ENCODE measurements at regions not wholly inside any gene's neighbourhood (a gene's known extent, or its start where the extent isn't known, plus 50 kb on each side); places are given as distances from the start of the nearest gene placed in this dataset.
"Not testable (repeated sequence)": the region's sequence is repeated elsewhere in the genome, so short reads cannot be mapped to it uniquely, and the experiment has no call there.

- Histone ChIP-seq H3K9me3 (no peaks in the 10 kb centered on the region), H3K27ac (no peak overlapping the region), H3K36me3 (no peaks in the 10 kb centered on the region), H3K4me1 (no peaks in the 10 kb centered on the region), H3K27me3 (no peaks in the 10 kb centered on the region), H3K4me3 (no peak overlapping the region)
- 86 to 90% methylated on average over 5 of the region's 5 CpGs for WGBS, 2 donors
- DNase-seq = no peak
- TF ChIP-seq POLR2AphosphoS5 (IDR thresholded peaks at IDR 0.05) (no peak), CTCF (IDR thresholded peaks at IDR 0.05) (no peak), EP300 (IDR thresholded peaks at IDR 0.05) (no peak), POLR2A (IDR thresholded peaks at IDR 0.05) (no peak)
- intact Hi-C loops (cut with DNase I) = no loop called here
Observed at GRCh38 chr4:12028258-12028657, 599.6 kb upstream of the HS3ST1 start.

GRCh38 chr4:12022409-12022808 is 593.7 kb upstream of the HS3ST1 start:
- TF ChIP-seq POLR2A (IDR thresholded peaks at IDR 0.05) (no peak), POLR2AphosphoS5 (IDR thresholded peaks at IDR 0.05) (no peak), CTCF (IDR thresholded peaks at IDR 0.05) (no peak), EP300 (IDR thresholded peaks at IDR 0.05) (no peak)
- WGBS, 2 donors = 95 to 96% methylated on average over 2 of the region's 2 CpGs
- no peaks in the 10 kb centered on the region for H3K27me3 ChIP-seq
- H3K4me3 ChIP-seq = no peak overlapping the region
- H3K36me3 ChIP-seq = no peaks in the 10 kb centered on the region
- H3K27ac ChIP-seq = no peak overlapping the region
- H3K9me3 ChIP-seq = no peaks in the 10 kb centered on the region
- no peaks in the 10 kb centered on the region for H3K4me1 ChIP-seq
- DNase-seq = no peak
- intact Hi-C loops (cut with DNase I) = no loop called here

- intact Hi-C loops (cut with DNase I) = no loop called here
- Histone ChIP-seq H3K4me1 (no peaks in the 10 kb centered on the region), H3K9me3 (peaks cover 0 to 3% (median 0%) of the 10 kb centered on the region in 4 donors), H3K27me3 (no peaks in the 10 kb centered on the region), H3K27ac (no peak overlapping the region), H3K36me3 (no peaks in the 10 kb centered on the region), H3K4me3 (no peak overlapping the region)
- no peak for DNase-seq
- no peak for TF ChIP-seq CTCF (IDR thresholded peaks at IDR 0.05)
- TF ChIP-seq POLR2AphosphoS5 (IDR thresholded peaks at IDR 0.05) = no peak
- TF ChIP-seq POLR2A (IDR thresholded peaks at IDR 0.05) = no peak
- no peak for TF ChIP-seq EP300 (IDR thresholded peaks at IDR 0.05)
- WGBS, 2 donors = 93 to 94% methylated on average over 1 of the region's 1 CpG
Observed at GRCh38 chr4:12016729-12017128, 588.0 kb upstream of the HS3ST1 start.

GRCh38 chr4:12005471-12005870 is 576.8 kb upstream of the HS3ST1 start:
- TF ChIP-seq CTCF (IDR thresholded peaks at IDR 0.05) = no peak
- TF ChIP-seq POLR2A (IDR thresholded peaks at IDR 0.05) = no peak
- TF ChIP-seq EP300 (IDR thresholded peaks at IDR 0.05) = no peak
- no peak for TF ChIP-seq POLR2AphosphoS5 (IDR thresholded peaks at IDR 0.05)
- no peak for DNase-seq
- no peaks in the 10 kb centered on the region for H3K36me3 ChIP-seq
- H3K4me1 ChIP-seq = no peaks in the 10 kb centered on the region
- H3K9me3 ChIP-seq = no peaks in the 10 kb centered on the region
- no peak overlapping the region for H3K27ac ChIP-seq
- intact Hi-C loops (cut with DNase I) = no loop called here
- no peaks in the 10 kb centered on the region for H3K27me3 ChIP-seq
- H3K4me3 ChIP-seq = no peak overlapping the region

GRCh38 chr4:11996581-11996980 is 567.9 kb upstream of the HS3ST1 start:
- DNase-seq; intact Hi-C loops (cut with DNase I); H3K4me3 ChIP-seq; H3K27me3 ChIP-seq; H3K4me1 ChIP-seq; H3K9me3 ChIP-seq; H3K36me3 ChIP-seq; H3K27ac ChIP-seq: not testable (repeated sequence)
- 59 to 79% methylated on average over 5 of the region's 5 CpGs for WGBS, 2 donors

Measured in sigmoid colon (tissue), 6 donors.